ENCODE measurements at regions not wholly inside any gene's neighbourhood (a gene's known extent, or its start where the extent isn't known, plus 50 kb on each side); places are given as distances from the start of the nearest gene placed in this dataset.

DNA sequence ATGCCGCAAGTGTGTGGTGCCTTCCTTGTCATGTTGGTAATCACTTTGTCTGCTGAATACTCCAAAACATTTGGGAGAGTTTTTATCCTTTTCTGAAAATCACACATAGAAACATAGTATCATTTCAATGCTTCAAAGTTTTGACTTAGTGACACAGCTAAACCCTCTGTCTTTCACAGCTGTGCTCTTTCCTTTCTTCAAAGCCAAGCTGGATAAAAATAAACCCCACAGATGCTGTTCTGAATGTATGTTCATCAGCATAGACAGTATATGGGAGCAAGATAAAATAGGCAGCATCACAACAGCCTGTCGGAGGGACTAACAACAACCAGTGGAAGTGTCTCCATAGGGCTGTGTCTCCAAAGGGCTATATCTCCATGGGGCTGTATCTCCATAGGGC lies 331.3 kb upstream of the DCC start:
- DNase-seq (ENCODE audit: low read depth): no peak

DNA sequence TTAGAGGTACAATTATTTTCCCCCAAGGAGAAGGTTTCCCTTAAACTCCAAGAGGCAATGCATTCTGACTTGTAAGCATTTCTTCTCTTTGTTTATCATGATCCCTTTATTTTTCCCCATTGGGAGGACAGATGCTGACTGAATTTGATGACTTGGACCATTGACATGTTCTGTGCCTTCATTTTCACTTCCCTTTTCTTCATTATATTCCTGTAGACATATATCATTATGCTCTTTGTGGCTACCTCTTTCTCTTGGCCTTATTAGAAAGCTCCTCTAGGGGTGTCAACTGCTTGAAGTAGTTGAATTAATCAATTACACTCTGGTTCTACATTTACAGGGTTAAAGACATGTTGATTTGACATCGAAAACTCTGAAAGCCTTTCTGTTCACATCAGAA lies 330.0 kb upstream of the DCC start:
- no peak for DNase-seq (ENCODE audit: low read depth)

DNA sequence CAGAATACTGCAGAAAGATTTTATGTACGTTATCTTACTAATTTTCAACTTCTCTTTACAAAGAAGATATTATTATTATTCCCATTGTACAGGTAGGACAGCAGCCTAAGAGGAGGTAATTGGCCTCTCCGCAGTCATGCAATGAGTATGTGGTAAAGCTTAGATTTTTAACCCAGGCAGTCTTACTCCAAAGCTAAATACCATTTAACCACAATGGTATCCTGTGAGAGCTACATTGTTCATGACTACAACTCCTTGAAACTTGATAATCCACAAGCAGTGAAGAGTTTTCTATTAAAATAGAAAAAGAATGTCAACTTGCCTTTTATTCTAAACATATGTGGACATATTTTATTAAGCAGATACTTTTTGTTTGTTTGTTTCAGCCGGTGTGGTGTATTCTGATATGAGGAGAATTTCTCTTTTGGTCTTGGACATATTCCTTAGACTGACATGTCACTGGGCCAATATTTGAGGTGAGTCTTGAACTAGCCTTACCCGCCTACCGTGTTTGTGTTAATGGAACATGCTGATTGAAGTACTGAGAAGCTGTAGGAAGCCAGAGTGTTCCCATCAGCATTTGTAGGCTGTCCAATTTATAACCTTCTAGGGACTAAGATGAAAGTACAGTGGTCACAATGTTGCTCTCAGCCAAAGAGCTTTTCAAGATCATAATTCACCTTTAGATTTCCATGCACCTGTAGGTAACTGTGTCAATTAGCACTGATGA lies 293.9 kb upstream of the DCC start:
- DNase-seq (ENCODE audit: low read depth): peak; percentile 13

DNA sequence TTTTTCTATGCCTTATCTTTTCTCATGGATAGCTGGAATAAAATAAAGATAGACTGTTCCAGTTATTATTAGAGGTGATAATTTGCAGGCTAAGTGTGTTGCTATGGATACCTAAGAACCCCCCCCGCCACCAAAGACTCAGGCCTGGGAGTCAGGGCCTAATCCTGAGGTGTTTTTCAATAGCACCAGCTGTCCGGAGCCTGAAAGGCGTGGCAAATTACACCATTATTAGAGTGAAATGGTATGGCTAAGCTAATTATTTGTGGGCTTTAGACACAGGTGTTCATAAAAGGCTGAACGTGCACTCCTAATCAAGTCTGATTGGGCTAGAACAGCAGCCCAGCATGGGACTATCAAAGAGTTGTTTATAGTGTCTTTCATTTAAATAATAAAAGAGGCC lies 293.2 kb upstream of the DCC start:
- DNase-seq (ENCODE audit: low read depth): no peak

DNA sequence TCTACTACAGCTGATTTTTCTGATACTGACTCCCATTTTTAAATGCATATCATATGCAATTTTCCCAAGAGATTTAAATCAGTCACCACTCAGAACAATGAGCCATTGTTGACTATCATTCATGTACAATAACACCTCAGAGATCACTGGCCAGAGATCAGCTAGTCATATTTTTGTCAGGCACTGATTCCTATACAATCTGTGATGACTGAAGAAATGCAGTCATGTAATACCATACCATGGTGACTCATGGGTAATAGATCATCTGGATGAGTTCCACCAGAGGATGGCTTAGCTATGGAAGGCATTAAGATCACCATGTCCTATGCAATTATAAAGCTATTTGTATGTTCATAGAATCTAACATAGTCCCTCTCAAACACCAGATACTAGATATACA lies 285.7 kb upstream of the DCC start:
- DNase-seq (ENCODE audit: low read depth): peak; percentile 87

DNA sequence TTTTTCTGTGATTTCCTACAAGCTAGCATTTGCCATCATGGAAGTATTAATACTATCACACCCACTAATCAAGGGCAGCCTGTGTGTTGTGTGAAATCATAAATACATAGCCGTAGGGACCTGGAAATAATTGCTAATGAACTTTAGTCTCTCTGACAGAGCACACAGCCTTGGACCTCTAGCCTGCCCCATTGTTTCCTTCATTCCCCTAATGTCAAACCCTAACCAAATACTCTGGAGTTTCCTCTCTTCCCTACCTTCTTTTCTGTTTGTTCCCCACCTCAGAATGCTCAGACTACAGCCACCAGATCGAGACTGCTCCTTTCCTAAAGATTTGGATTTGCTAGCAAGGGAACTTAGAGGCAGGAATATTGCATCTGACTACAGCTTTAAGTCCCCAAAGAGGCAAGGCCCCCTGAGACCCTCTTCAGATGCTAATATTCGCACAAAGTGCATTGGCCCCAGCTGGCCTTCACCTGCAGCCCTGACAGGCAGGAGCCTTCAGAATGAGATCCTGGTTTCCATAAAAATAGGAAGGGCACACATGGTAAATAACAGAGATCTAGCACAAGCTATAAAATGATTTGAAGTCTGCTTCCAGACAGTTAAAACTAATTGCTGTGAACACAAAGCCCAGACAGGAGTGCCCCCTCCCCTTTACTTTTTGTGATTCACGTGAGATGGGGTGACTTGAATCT lies 279.2 kb upstream of the DCC start:
- no peak for DNase-seq (ENCODE audit: low read depth)

DNA sequence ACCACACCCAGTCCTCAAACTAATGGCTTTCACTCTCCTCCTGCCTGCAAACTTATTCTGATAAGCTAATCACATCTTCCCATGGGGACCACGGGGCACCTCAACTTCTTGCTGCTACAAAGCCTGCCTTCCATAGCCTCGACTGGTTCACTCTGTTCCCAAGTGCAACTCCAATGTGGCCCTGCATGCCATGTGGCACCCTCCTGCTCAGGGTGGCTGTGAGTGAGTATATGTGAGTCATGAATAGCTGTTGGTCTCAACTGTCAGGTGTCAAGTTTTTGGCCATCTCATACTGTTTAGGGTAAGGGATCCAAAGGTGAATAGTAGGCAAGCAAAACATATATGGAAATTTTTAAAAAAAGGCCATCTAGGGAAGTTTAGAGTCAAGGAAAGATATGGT lies 276.1 kb upstream of the DCC start:
- peak; percentile 2 for DNase-seq (ENCODE audit: low read depth)

DNA sequence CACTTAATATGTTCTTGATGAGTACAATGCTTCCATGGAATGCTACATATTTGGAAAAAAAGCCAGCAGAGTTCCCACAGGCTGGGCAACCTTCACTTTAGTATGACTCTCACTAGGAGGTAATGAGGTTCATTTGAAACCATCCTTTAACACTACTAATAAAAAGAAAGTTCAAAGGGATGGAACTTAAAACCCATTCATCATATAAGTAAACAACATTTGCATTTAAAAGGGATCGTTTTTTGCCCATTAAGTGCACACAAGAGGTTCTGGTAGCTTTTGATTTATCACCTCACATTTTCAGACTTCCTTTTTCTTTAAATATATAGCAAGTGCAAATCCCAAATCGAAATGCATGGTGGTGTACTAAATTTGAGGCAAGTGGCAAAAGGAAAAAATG lies 270.8 kb upstream of the DCC start:
- no peak for DNase-seq (ENCODE audit: low read depth)

DNA sequence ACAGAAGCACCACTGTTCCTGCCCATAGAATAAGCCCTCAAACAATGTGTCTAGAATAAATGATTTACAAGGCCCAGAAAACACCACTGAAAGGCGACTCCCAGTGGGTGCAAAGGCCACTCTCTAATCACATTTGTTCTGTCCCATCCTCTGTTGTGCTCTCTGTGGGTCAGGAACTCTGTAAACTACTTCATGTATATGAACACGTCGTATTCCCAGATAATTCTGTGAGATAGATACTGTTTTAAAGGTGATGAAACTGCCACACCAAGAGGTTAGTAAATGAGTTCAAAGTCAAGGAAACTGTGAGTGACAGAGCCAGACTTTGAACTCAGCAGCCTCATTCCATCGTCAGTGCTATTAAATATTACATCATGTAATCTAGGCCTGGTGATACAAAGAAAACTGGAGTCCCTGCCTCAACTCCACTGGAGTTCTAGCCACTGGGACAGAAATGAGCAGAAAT lies 269.7 kb upstream of the DCC start:
- DNase-seq (ENCODE audit: low read depth): no peak

DNA sequence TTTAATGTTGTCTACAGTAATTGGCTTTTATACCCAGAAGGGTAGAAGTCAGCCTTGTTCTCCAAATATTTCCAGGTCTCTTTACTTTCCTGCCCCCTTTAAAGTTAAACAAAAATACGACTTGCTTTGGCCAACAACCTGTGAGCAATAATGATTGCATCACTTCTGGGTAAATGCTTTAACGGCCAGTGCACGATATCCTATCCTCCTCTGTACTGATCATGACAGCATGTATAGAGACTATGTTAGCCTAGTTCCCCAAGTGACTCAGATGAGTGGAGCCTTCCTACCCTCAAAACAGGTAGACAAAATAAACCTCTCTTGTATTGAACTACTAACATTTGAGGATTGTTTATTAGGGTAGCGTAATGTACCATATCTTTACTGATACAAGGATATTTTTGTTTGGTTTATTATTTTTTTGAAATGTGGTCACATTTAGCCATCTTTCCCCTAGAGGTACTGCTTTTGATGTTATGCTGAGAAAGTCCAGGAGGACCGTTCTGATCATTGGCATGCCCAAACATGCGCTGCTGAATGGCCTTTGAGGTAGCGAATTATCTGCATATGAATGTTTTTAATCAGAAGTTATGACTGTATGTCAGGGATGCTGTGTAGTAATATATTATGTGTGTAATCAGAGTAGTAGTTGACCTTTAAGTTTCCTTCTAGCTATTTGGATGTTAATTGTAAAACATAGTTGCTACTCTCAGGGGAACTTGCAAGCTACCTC lies 262.6 kb upstream of the DCC start:
- peak; percentile 8 for DNase-seq (ENCODE audit: low read depth)

DNA sequence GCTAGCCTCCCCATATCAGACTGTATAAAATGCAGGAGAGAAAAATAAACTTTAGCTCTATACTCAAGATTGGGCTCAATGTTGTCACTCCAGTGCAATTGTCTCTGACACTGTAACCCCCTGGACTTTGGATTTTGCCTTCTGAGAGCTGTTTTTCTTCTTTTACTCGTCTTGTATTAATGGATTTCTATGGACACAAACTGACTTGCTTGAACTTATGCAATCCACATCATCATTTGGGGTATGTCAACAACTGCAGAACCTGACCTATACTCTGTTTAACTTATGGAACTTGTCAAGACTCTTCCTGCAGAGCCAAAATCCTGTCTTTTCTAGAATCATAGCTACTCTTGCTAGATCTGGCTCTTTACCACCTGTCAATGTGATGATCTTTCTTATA lies 257.8 kb upstream of the DCC start:
- no peak for DNase-seq (ENCODE audit: low read depth)

DNA sequence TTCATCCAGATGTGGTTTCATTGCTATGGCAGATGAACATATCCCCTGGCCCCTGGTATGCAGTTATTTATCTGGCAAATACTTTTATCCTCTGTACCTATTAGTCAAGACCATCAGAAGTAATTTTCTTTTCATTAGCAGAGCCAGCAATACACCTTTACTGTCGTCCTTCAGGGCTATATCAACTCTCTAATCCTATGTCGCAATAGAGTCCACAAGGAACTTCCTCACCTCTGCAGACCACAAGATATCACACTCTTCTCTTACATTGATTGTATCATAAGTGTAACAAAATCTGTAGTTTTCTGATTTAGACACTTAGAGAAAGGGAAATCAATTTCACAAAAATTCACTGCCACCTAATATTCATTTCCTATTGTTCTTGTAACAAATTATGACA lies 252.9 kb upstream of the DCC start:
- DNase-seq (ENCODE audit: low read depth): no peak

DNA sequence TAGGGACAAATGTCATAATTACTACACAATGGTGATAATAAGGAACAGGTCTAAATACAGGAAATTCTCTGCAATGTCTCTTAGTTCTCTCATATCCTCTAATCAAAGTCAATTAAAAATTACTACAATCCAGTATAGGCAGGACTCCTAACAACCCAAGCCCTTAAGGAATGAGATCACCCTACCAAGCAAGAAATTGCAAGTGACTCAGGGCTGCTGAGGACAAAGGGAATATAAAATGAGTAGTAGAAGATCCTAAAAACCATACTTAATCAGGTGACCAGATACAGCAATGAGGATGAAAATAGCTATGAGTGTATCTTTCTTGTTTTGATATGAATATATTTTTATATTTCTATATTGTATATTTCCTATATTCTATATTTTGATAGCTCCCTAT lies 250.0 kb upstream of the DCC start:
- no peak for DNase-seq (ENCODE audit: low read depth)

DNA sequence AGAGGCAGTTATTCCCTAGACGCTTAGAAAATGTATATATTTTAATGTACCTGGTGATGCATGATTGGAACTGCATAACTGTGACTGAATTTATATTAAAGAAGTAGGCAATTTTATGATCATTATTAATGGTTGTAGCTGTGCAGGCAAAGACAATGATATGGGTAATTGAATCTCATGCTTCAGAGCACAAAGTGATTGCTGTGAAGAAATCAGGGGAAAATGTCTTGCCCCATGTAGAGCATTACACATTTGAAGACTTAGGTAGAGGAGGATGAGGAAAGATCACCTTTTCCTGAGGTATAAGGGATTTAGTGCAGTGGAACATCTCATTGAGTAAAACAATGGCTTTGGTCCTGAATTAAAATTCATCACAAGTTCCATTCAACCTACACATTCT lies 246.8 kb upstream of the DCC start:
- DNase-seq (ENCODE audit: low read depth): no peak

DNA sequence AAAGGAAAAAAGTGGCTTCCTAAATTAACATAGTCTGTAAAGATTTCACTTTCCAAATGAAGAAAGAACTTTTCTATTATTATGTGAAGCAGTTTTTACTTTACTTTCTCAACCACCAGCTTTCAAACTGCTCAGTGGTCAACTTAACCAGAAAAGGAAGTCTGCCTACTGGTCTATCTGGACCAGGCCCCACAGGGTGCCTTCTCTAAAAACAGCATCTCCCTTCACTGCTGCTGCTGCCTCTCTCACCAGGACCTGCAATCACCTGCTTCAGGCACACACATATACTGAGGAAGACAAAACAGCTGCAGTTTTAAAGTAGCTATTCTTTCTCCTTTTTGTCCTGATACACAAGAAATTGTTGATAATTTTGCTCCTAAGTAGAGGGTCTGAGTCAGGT lies 221.3 kb upstream of the DCC start:
- DNase-seq (ENCODE audit: low read depth): no peak

DNA sequence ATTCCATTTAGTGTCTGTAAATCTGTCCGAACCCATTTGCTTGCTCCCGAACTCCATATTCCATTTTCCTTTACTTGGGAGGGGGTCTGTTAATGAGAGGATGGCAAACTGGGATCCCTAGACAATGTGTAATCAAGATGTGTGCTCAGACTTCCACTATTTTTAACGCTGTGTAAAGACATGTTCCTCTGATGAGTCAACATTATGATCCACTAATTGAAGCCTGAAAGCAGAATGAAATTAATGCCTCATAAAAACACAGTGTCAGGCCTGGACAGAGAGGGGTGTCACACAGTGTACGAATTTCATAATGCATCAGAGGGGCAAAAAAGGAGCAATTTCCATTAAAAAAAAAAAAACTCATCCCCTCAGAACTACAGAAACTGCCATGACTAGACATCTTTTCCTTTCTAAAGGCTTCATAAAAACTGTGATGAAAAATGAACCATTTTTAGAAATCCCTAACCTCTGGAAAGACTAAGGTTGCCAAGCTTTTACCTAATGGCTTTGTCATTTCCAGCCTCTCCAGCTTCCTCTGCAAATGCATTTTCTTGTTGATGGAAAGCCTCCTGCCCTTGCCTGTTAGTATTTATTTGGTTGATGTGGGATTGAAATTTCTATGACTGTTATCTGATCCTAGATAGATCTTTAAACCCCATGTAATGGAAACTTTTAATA lies 209.2 kb upstream of the DCC start:
- DNase-seq (ENCODE audit: low read depth): peak; percentile 37

DNA sequence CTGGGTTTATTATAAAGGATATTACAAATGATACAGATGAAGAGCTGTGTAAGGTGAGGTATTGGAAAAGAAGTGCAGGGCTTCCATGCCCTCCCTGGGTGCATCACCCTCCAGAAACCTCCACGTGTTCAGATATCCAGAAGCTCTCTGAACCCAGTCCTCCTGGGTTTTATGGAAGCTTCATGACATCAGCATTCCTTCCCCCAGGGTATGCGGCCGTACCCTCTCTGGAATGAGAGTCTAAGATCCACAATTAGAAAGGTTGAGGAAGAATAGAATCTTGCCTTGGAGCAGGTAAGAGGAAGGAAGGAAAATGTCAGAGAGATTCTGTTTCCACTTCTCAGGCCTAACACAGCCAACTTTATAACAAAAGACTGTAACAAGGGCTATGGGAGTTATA lies 208.2 kb upstream of the DCC start:
- no peak for DNase-seq (ENCODE audit: low read depth)

DNA sequence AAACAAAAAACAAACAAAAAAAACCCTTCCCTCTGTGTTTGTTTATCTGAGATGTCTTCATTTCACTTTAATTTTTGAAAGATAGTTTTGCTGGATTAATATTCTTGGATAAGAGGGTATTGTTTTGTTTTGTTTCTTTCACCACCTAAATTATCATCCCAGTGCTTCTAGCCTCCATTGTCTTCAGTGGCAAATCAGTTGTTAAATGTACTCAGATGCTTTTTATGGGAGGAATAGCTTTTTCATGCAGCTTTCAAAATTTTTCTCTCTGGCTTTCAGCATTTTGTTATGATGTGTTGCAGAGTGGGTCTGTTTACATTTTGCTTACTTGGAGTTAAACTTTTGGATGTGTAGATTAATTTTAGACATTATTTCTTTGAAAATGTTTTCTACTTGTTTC lies 203.5 kb upstream of the DCC start:
- DNase-seq (ENCODE audit: low read depth): no peak

DNA sequence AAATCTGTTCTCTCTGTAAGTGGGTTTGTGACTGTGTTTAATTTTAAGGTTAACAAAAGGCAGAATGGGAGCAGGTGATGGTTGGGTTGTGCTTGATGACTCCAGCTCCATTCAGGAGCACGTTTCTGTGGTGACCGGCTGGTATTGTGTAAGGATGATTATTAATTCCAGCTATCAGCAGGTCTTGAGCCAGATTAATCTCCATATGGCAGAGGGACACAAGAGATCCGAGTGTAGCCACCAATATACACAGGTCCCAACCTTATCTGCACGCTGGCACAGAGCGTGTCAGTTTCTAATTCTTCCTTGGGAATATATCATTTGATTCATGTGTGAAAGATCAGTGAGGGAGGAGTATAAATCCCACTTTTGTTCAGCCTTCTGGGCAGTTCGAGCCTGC lies 199.0 kb upstream of the DCC start:
- no peak for DNase-seq (ENCODE audit: low read depth)

DNA sequence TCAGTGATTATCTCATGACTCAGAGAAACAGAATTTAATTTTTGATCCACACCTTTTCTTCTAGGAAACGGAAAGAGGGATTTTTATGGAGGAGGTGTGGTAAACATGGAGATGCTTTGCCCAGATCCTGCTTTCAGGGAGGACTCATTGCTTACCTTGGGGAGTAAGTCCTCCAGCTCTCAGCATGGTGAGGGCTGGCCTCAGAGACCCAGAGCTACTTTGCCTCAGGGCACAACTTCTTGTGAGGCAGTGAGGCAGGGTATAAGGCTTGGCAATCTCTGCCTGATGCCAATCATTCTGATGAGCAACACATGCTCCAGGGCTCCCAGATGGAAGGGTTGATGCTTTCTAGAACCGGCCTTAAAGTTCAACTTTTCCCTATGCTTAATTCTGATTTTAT lies 189.9 kb upstream of the DCC start:
- no peak for DNase-seq (ENCODE audit: low read depth)

DNA sequence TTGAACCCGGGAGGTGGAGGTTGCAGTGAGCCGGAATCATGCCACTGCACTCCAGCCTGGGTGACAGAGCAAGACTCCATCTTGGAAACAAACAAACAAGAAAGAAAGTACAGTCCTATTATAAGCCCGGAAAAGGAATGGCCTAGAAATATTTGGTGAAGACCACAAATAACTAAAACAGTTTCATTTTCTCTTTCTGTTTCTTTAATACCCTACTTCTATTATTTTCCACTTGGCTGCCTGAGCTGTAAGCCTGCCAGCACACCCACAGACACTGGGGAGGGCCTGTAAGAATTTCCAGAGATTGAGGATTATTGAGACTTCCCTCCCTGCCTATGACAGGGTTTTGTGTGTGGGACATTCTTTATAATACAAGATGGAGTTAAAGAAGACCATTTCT lies 188.0 kb upstream of the DCC start:
- DNase-seq (ENCODE audit: low read depth): peak; percentile 18

DNA sequence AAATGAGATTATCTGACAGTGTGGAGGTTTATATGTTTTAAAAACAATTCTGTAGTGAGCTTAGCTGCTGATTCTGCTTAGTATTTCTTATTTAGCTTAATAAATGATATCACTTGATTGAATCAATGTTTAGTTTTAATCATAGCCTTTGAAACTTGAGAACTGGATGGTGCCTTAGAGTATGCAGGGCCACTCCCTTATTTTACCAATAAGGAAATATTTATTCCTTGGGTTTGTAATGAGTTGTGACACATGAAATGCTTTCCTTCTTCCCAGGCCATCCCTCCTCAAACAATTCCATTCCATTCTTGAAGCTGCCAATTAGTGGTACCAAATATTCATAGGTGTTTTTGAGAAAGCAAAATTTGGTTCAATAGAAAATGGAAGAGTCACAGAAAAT lies 183.8 kb upstream of the DCC start:
- DNase-seq (ENCODE audit: low read depth): no peak
